Myocyte (in vitro differentiated cells): ENCODE measurements at regions not wholly inside any gene's neighbourhood (a gene's known extent, or its start where the extent isn't known, plus 50 kb on each side); places are given as distances from the start of the nearest gene placed in this dataset.
"Not testable (repeated sequence)": the region's sequence is repeated elsewhere in the genome, so short reads cannot be mapped to it uniquely, and the experiment has no call there.

Source experiments
- DNase-seq: peaks from one replicate; pipeline ENCODE4 v3.0.0-alpha.2; 2012; ENCODE audit warnings: low read depth

- DNase-seq = no peak
Observed at GRCh38 chr16:5349670-5350517, 252.3 kb upstream of the EEF2KMT start.

- DNase-seq = no peak
Observed at GRCh38 chr16:5349101-5349500, 251.5 kb upstream of the EEF2KMT start.

- DNase-seq = no peak
Observed at GRCh38 chr16:5347561-5347960, 250.0 kb upstream of the EEF2KMT start.

- DNase-seq = no peak
Observed at GRCh38 chr16:5336941-5337340, 239.3 kb upstream of the EEF2KMT start.

GRCh38 chr16:5333991-5334390 is 236.4 kb upstream of the EEF2KMT start:
- DNase-seq = no peak

- no peak for DNase-seq
Observed at GRCh38 chr16:5333126-5333525, 235.5 kb upstream of the EEF2KMT start.

GRCh38 chr16:5330058-5330457 is 232.5 kb upstream of the EEF2KMT start:
- DNase-seq = no peak

GRCh38 chr16:5328546-5328945 is 231.0 kb upstream of the EEF2KMT start:
- DNase-seq = no peak

GRCh38 chr16:5326395-5326794 is 228.8 kb upstream of the EEF2KMT start:
- DNase-seq = no peak

- no peak for DNase-seq
Observed at GRCh38 chr16:5325932-5326331, 228.3 kb upstream of the EEF2KMT start.

GRCh38 chr16:5323284-5324141 is 225.9 kb upstream of the EEF2KMT start:
- DNase-seq = no peak

- DNase-seq = no peak
Observed at GRCh38 chr16:5321930-5322329, 224.3 kb upstream of the EEF2KMT start.

- DNase-seq = no peak
Observed at GRCh38 chr16:5319799-5320198, 222.2 kb upstream of the EEF2KMT start.

- DNase-seq = no peak
Observed at GRCh38 chr16:5315914-5316313, 218.3 kb upstream of the EEF2KMT start.

GRCh38 chr16:5314377-5314776 is 216.8 kb upstream of the EEF2KMT start:
- DNase-seq = no peak

GRCh38 chr16:5309946-5310611 is 212.5 kb upstream of the EEF2KMT start:
- no peak for DNase-seq

GRCh38 chr16:5305023-5305422 is 207.4 kb upstream of the EEF2KMT start:
- DNase-seq = no peak

- DNase-seq = no peak
Observed at GRCh38 chr16:5302372-5303114, 204.9 kb upstream of the EEF2KMT start.

GRCh38 chr16:5298202-5298601 is 200.6 kb upstream of the EEF2KMT start:
- no peak for DNase-seq

- no peak for DNase-seq
Observed at GRCh38 chr16:5296176-5296575, 198.6 kb upstream of the EEF2KMT start.

GRCh38 chr16:5295304-5295703 is 197.7 kb upstream of the EEF2KMT start:
- DNase-seq = not testable (repeated sequence)
